ENCODE measurements at regions not wholly inside any gene's neighbourhood (a gene's known extent, or its start where the extent isn't known, plus 50 kb on each side); places are given as distances from the start of the nearest gene placed in this dataset.

DNA sequence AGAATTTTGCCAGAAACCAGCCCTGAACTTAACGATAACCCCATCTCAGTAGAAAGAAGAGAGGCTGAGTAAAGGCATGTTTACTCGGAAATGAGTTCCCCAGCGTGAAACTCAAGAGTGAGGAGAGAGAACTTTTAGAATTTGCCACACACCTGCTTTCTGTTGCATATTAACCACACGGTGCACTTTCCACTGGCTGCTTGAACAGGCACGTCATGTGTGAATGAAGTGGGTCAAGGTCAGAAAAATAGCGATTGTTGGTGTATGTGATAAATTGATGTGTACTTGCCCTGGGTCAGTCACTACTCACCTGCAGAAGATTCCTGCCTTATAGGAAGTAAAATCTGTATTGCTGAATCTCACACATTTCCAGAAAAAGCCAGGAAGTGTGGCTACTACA, 395.7 kb downstream of the TRIML1 start:
- no peak overlapping the region for H3K27ac ChIP-seq
- H3K4me3 ChIP-seq: no peak overlapping the region
- TF ChIP-seq POLR2AphosphoS5 (IDR thresholded peaks at IDR 0.05): no peak
- TF ChIP-seq POLR2A (IDR thresholded peaks at IDR 0.05): no peak
- TF ChIP-seq, protein P1, sequence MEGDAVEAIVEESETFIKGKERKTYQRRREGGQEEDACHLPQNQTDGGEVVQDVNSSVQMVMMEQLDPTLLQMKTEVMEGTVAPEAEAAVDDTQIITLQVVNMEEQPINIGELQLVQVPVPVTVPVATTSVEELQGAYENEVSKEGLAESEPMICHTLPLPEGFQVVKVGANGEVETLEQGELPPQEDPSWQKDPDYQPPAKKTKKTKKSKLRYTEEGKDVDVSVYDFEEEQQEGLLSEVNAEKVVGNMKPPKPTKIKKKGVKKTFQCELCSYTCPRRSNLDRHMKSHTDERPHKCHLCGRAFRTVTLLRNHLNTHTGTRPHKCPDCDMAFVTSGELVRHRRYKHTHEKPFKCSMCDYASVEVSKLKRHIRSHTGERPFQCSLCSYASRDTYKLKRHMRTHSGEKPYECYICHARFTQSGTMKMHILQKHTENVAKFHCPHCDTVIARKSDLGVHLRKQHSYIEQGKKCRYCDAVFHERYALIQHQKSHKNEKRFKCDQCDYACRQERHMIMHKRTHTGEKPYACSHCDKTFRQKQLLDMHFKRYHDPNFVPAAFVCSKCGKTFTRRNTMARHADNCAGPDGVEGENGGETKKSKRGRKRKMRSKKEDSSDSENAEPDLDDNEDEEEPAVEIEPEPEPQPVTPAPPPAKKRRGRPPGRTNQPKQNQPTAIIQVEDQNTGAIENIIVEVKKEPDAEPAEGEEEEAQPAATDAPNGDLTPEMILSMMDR (IDR thresholded peaks at IDR 0.05 in 8 of 11, conservative IDR thresholded peaks at IDR 0.05 in 3 of 11): no peak
- no peaks in the 10 kb centered on the region for H3K36me3 ChIP-seq
- no peaks in the 10 kb centered on the region for H3K4me1 ChIP-seq
- DNase-seq: no peak
- no peaks in the 10 kb centered on the region for H3K27me3 ChIP-seq (replicated peaks in 1 of 7)
- 64 to 78% (median 76%) methylated on average over 6 of the region's 6 CpGs for WGBS, 5 donors
- peaks cover 0 to 38% (median 25%) of the 10 kb centered on the region in 8 donors for H3K9me3 ChIP-seq
- intact Hi-C loops (cut with DNase I; ENCODE audit: low total_unique reads): no loop called here

DNA sequence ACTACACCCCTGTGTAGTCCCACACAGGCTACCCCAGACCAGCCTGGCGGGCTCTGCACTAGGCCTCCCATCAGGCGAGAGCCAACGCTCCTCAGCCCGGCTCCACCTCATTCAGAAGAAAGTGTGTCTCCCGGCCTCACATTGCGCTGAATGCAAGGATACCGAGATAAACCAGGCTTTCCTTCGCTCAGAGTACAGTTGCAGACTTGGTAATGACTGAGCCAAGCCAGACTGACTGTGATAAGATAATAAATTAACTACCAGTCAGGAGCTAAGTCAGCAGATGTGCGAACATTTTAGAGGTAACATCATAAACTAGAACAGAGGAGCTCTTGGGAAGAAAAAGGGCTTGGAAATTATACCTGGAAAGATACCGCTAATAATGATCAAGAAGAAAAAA, 397.6 kb downstream of the TRIML1 start:
- intact Hi-C loops (cut with DNase I; ENCODE audit: low total_unique reads): no loop called here
- no peaks in the 10 kb centered on the region for H3K36me3 ChIP-seq
- no peaks in the 10 kb centered on the region for H3K4me1 ChIP-seq
- H3K27ac ChIP-seq: no peak overlapping the region
- H3K9me3 ChIP-seq: peaks cover 0 to 38% (median 28%) of the 10 kb centered on the region in 8 donors
- TF ChIP-seq, protein P1 (IDR thresholded peaks at IDR 0.05 in 8 of 11, conservative IDR thresholded peaks at IDR 0.05 in 3 of 11): no peak
- TF ChIP-seq POLR2AphosphoS5 (IDR thresholded peaks at IDR 0.05) (no peak), POLR2A (IDR thresholded peaks at IDR 0.05) (no peak)
- H3K4me3 ChIP-seq: no peak overlapping the region
- WGBS, 5 donors: 89 to 93% (median 91%) methylated on average over 10 of the region's 10 CpGs
- H3K27me3 ChIP-seq (replicated peaks in 1 of 7): no peaks in the 10 kb centered on the region
- no peak for DNase-seq

DNA sequence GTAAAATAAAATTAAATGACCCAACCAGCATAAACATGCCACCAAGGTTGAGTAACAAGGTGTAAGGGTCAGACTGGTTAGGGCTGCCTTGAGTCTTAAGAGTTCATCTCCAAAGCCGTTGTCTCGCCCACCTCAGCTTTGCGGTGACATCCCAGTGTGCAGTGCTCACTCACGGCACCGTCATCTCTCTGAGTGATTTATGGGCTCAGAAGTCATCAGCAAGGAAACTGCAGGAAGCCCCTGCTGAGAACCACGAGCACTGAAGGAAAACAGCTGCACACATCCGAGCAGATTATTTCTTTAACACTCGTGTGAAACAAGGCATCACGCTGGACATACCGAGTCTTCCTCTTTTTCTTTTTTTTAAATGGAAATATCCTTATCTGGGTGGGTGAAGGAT, 411.1 kb downstream of the TRIML1 start:
- peaks cover 0 to 10% (median 2%) of the 10 kb centered on the region in 8 donors for H3K9me3 ChIP-seq
- H3K4me1 ChIP-seq: no peaks in the 10 kb centered on the region
- no peak overlapping the region for H3K27ac ChIP-seq
- no peak for DNase-seq
- WGBS, 5 donors: 33 to 51% (median 36%) methylated on average over 10 of the region's 10 CpGs
- intact Hi-C loops (cut with DNase I; ENCODE audit: low total_unique reads): no loop called here
- TF ChIP-seq POLR2A (IDR thresholded peaks at IDR 0.05) (no peak), POLR2AphosphoS5 (IDR thresholded peaks at IDR 0.05) (no peak)
- TF ChIP-seq, protein P1 (IDR thresholded peaks at IDR 0.05 in 8 of 11, conservative IDR thresholded peaks at IDR 0.05 in 3 of 11): no peak
- H3K36me3 ChIP-seq: no peaks in the 10 kb centered on the region
- no peaks in the 10 kb centered on the region for H3K27me3 ChIP-seq (replicated peaks in 1 of 7)
- no peak overlapping the region for H3K4me3 ChIP-seq

DNA sequence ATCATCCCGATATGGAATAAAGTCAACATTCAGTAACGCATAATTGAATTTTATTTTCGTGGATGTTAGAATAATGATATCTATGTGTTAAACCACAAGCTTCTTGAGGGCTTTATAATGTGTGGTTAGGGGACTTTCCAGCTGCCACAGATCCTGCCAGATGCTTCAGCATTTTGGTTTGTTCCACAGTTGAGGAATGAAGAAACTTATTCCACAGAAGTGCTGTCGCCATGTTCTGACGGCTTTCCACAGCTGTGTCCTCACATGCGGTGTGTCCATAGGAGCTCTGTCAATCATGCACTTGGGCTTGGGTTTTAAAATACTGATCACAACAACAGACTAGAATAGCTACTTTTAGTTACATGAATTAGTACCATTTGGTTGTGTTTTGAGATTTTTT, 411.9 kb downstream of the TRIML1 start:
- Histone ChIP-seq H3K9me3 (peaks cover 0 to 11% (median 5%) of the 10 kb centered on the region in 8 donors), H3K4me1 (no peaks in the 10 kb centered on the region), H3K36me3 (no peaks in the 10 kb centered on the region), H3K4me3 (no peak overlapping the region), H3K27ac (no peak overlapping the region), H3K27me3 (replicated peaks in 1 of 7) (no peaks in the 10 kb centered on the region)
- no peak for DNase-seq
- intact Hi-C loops (cut with DNase I; ENCODE audit: low total_unique reads): no loop called here
- TF ChIP-seq POLR2AphosphoS5 (IDR thresholded peaks at IDR 0.05) (no peak), POLR2A (IDR thresholded peaks at IDR 0.05) (no peak)
- TF ChIP-seq, protein P1 (IDR thresholded peaks at IDR 0.05 in 8 of 11, conservative IDR thresholded peaks at IDR 0.05 in 3 of 11): no peak
- 67 to 74% (median 71%) methylated on average over 6 of the region's 6 CpGs for WGBS, 5 donors

All from spleen (tissue), 11 donors.